HCT116 (cell line): ENCODE measurements at regions not wholly inside any gene's neighbourhood (a gene's known extent, or its start where the extent isn't known, plus 50 kb on each side); places are given as distances from the start of the nearest gene placed in this dataset.

ENCODE experiments used
- ATAC-seq: fragments of 200-7000 bp; cut with Tn5 transposase; 2 replicates; pipeline ENCODE4 v1.9.1; 2020; ENCODE audit warnings: mild to moderate bottlenecking, moderate library complexity
- BruUV-seq: library from RNA; stranded (reverse); fragments of 400-500 nt; replicated peaks from 2 replicates; lab custom pipeline; 2021; lab: Mats Ljungman, UMichigan
- CTCF ChIA-PET: fragments of 300-600 bp; sonication (Branson Sonifier 250); formaldehyde crosslinking; loops from one replicate; lab custom pipeline; 2021; ENCODE audit warnings: antibody characterized with exemption; lab: Charles Lee
- POLR2A ChIA-PET: fragments of 300-600, 350-600 bp; sonication (Branson Sonifier 250); formaldehyde crosslinking; loops from one replicate; lab custom pipeline; 2021; ENCODE audit warnings: antibody characterized with exemption; lab: Charles Lee
- RAD21 ChIA-PET, 2 experiments: fragments of 300-600 bp; sonication (Branson Sonifier 250); formaldehyde crosslinking; loops; one replicate each; lab custom pipeline; 2023; ENCODE audit warnings: low total read pairs in 2 of 2; ENCODE audit not compliant: uncharacterized antibody in 2 of 2, unreplicated experiment in 2 of 2, low non-redundant PET in 1 of 2; lab: Charles Lee
- DNase-seq: peaks from one replicate; pipeline ENCODE4 v3.0.0-alpha.2; 2010; ENCODE audit warnings: low read depth, low spot score
- H2AFZ ChIP-seq: fragments of 200-600 bp; shearing (Covaris generic), sonication (generic); 2 replicates; pipeline ENCODE4 v1.6.1; 2017; ENCODE audit warnings: low read depth, mixed run types, mixed read lengths, antibody characterized with exemption, low read length; ENCODE audit not compliant: poor library complexity, severe bottlenecking
- H3K27ac ChIP-seq: 2 replicates; pipeline ENCODE4 v1.5.1; 2012; ENCODE audit warnings: low read depth, low read length
- H3K27me3 ChIP-seq: fragments of 200-600 bp; sonication (generic); 2 replicates; pipeline ENCODE4 v1.6.1; 2016; ENCODE audit warnings: mixed run types, low read length, mixed read lengths; ENCODE audit not compliant: insufficient read depth
- H3K36me3 ChIP-seq, 2 experiments: fragments of 200-500 bp in 1 of 2; fragments of 200-600 bp in 1 of 2; sonication (Bioruptor generic) in 1 of 2; sonication (generic) in 1 of 2; 2 replicates each; pipeline versions ENCODE4 v1.5.1 to v1.6.1; 2014 to 2016; ENCODE audit warnings: low read length in 2 of 2, inconsistent platforms in 1 of 2, mixed read lengths in 1 of 2, mixed run types in 1 of 2; ENCODE audit not compliant: insufficient read depth in 2 of 2, control insufficient read depth in 1 of 2
- H3K4me1 ChIP-seq, 2 experiments: fragments of 200-600 bp in 1 of 2; sonication (generic) in 1 of 2; 2 replicates each; pipeline versions ENCODE4 v1.5.1 to v1.6.1; 2012 to 2017; ENCODE audit warnings: low read length in 2 of 2, inconsistent platforms in 1 of 2, mild to moderate bottlenecking in 1 of 2, mixed read lengths in 1 of 2, mixed run types in 1 of 2, moderate library complexity in 1 of 2; ENCODE audit not compliant: insufficient read depth in 2 of 2, control insufficient read depth in 1 of 2
- H3K4me2 ChIP-seq: fragments of 200-600 bp; sonication (generic); 2 replicates; pipeline ENCODE4 v1.6.1; 2017; ENCODE audit warnings: mixed run types, low read length, mixed read lengths
- H3K4me3 ChIP-seq, 2 experiments: fragments of 200-600 bp in 1 of 2; sonication (generic) in 1 of 2; replicated peaks in 1 of 2; 2 replicates each; pipeline ENCODE4 v1.5.1; 2011 to 2016; ENCODE audit warnings: low read length in 2 of 2, control low read depth in 1 of 2, low read depth in 1 of 2, mild to moderate bottlenecking in 1 of 2, mixed read lengths in 1 of 2, mixed run types in 1 of 2
- H3K79me2 ChIP-seq: fragments of 200-600 bp; sonication (generic); 2 replicates; pipeline ENCODE4 v1.6.1; 2017; ENCODE audit warnings: mild to moderate bottlenecking, mixed run types, low read length, moderate library complexity, mixed read lengths; ENCODE audit not compliant: insufficient read depth
- H3K9ac ChIP-seq: fragments of 200-600 bp; sonication (generic); 2 replicates; pipeline ENCODE4 v1.6.1; 2016; ENCODE audit warnings: low read length, mixed read lengths
- H3K9me2 ChIP-seq: fragments of 200-600 bp; sonication (generic), shearing (Covaris generic); 2 replicates; pipeline ENCODE4 v1.6.1; 2017; ENCODE audit warnings: mixed run types, mild to moderate bottlenecking, moderate library complexity; ENCODE audit not compliant: insufficient read depth
- H3K9me3 ChIP-seq, 2 experiments: fragments of 200-500 bp in 1 of 2; fragments of 200-600 bp in 1 of 2; sonication (Bioruptor generic) in 1 of 2; sonication (generic) in 1 of 2; 2 replicates each; pipeline ENCODE4 v1.6.1; 2014 to 2017; ENCODE audit warnings: low read length in 2 of 2, mixed read lengths in 2 of 2, inconsistent platforms in 1 of 2, low read depth in 1 of 2, mild to moderate bottlenecking in 1 of 2, mixed run types in 1 of 2, moderate library complexity in 1 of 2; ENCODE audit not compliant: control insufficient read depth in 1 of 2, insufficient read depth in 1 of 2
- H4K20me1 ChIP-seq: fragments of 200-600 bp; sonication (generic), shearing (Covaris generic); 2 replicates; pipeline ENCODE4 v1.6.1; 2017; ENCODE audit warnings: mixed run types, mild to moderate bottlenecking, moderate library complexity; ENCODE audit not compliant: insufficient read depth
- ATF3 ChIP-seq: IDR thresholded peaks from 2 replicates; pipeline ENCODE4 v1.6.1; 2012
- CBX3 ChIP-seq: IDR thresholded peaks from 2 replicates; pipeline ENCODE4 v1.6.1; 2012; ENCODE audit warnings: low read depth
- CEBPB ChIP-seq: IDR thresholded peaks from 2 replicates; pipeline ENCODE4 v1.6.1; 2012; ENCODE audit warnings: low read depth
- CTCF ChIP-seq, 3 experiments: fragments of 200-600 bp in 1 of 3; sonication (generic) in 1 of 3; IDR thresholded peaks in 2 of 3; conservative IDR thresholded peaks in 1 of 3; 2 replicates each; pipeline ENCODE4 v1.5.1; 2012 to 2017; ENCODE audit warnings: low read depth in 2 of 3, low read length in 2 of 3, antibody characterized with exemption in 1 of 3, borderline replicate concordance in 1 of 3, control low read depth in 1 of 3, mild to moderate bottlenecking in 1 of 3, mixed read lengths in 1 of 3, mixed run types in 1 of 3, moderate library complexity in 1 of 3; ENCODE audit not compliant: insufficient read depth in 1 of 3
- EGR1 ChIP-seq: IDR thresholded peaks from 2 replicates; pipeline ENCODE4 v1.6.1; 2012; ENCODE audit warnings: low read depth
- ELF1 ChIP-seq: IDR thresholded peaks from 2 replicates; pipeline ENCODE4 v1.6.1; 2012; ENCODE audit warnings: low read depth, borderline replicate concordance
- FOSL1 ChIP-seq: IDR thresholded peaks from 2 replicates; pipeline ENCODE4 v1.6.1; 2012; ENCODE audit warnings: low read depth
- JUND ChIP-seq: IDR thresholded peaks from 2 replicates; pipeline ENCODE4 v1.6.1; 2012
- MAX ChIP-seq: IDR thresholded peaks from 2 replicates; pipeline ENCODE4 v1.6.1; 2012
- POLR2A ChIP-seq: IDR thresholded peaks from 2 replicates; pipeline ENCODE4 v1.7.0; 2011; ENCODE audit warnings: borderline replicate concordance; ENCODE audit not compliant: insufficient read depth, insufficient read length; ENCODE audit errors: extremely low read depth
- REST ChIP-seq: IDR thresholded peaks from 2 replicates; pipeline ENCODE4 v1.6.1; 2012; ENCODE audit warnings: low read depth
- SIN3A ChIP-seq: IDR thresholded peaks from 2 replicates; pipeline ENCODE4 v1.6.1; 2012; ENCODE audit warnings: low read depth
- SP1 ChIP-seq: IDR thresholded peaks from 2 replicates; pipeline ENCODE4 v1.6.1; 2012; ENCODE audit warnings: low read depth
- YY1 ChIP-seq: IDR thresholded peaks from 2 replicates; pipeline ENCODE4 v1.6.1; 2011; ENCODE audit warnings: low read length, low read depth, moderate library complexity, mild to moderate bottlenecking; ENCODE audit not compliant: insufficient replicate concordance; ENCODE audit errors: extremely low read depth
- ZBTB33 ChIP-seq: IDR thresholded peaks from 2 replicates; pipeline ENCODE4 v1.6.1; 2011; ENCODE audit warnings: mild to moderate bottlenecking, low read length, moderate library complexity; ENCODE audit not compliant: insufficient replicate concordance; ENCODE audit errors: extremely low read depth
- ZNF274 ChIP-seq: fragments of 200-500 bp; sonication (Bioruptor generic); IDR thresholded peaks from 2 replicates; pipeline ENCODE4 v1.6.1; 2014; ENCODE audit warnings: mild to moderate bottlenecking, low read depth, low read length, inconsistent platforms
- intact Hi-C: fragments of 100-400 bp; cut with micrococcal nuclease; formaldehyde crosslinking; loops from 2 replicates; pipeline ENCODE4 v1.10.0; 2022

- H3K4me2 ChIP-seq, result no peak overlapping the region
- intact Hi-C loops, result loop anchor here (5.0 kb wide), 1 partner anchor 278 kb away; no protein-coding TSS in a partner anchor
- BruUV-seq, result no TSS peak
- peaks cover 26% of the 10 kb centered on the region for H3K27me3 ChIP-seq
- no peaks in the 10 kb centered on the region for H3K4me1 ChIP-seq
- CTCF ChIA-PET, result no interaction called here
- POLR2A ChIA-PET, result no interaction called here
- H4K20me1 ChIP-seq, result no peaks in the 10 kb centered on the region
- H3K4me3 ChIP-seq, result no peak overlapping the region
- H3K9me2 ChIP-seq, result no peaks in the 10 kb centered on the region
- RAD21 ChIA-PET, result no interaction called here
- H2AFZ ChIP-seq, result no peak overlapping the region
- H3K9me3 ChIP-seq, result no peaks in the 10 kb centered on the region
- no peak for TF ChIP-seq ZBTB33
- no peak for TF ChIP-seq SIN3A
- no peak for TF ChIP-seq JUND
- TF ChIP-seq YY1, result no peak
- no peak for TF ChIP-seq ZNF274
- TF ChIP-seq ATF3, result no peak
- no peak for TF ChIP-seq MAX
- TF ChIP-seq CTCF (IDR thresholded peaks at IDR 0.05 in 2 of 3, conservative IDR thresholded peaks at IDR 0.05 in 1 of 3; ENCODE audit: borderline replicate concordance in 1 of 3, insufficient read depth in 1 of 3, low read depth in 2 of 3, low read length in 2 of 3), result no peak
- TF ChIP-seq CBX3, result no peak
- TF ChIP-seq SP1, result no peak
- no peak for TF ChIP-seq POLR2A
- TF ChIP-seq ELF1, result no peak
- no peak for TF ChIP-seq REST
- TF ChIP-seq CEBPB, result no peak
- no peak for TF ChIP-seq FOSL1
- no peak for TF ChIP-seq EGR1
- no peak overlapping the region for H3K9ac ChIP-seq
- no peaks in the 10 kb centered on the region for H3K36me3 ChIP-seq
- no peak for DNase-seq
- no peak for ATAC-seq
- H3K27ac ChIP-seq, result no peak overlapping the region
- H3K79me2 ChIP-seq, result no peaks in the 10 kb centered on the region
These were observed 172.7 kb upstream of the LMCD1 start for GRCh38 chr3:8328967-8329366.
